Heart right ventricle (tissue), 16 donors: ENCODE measurements at regions not wholly inside any gene's neighbourhood (a gene's known extent, or its start where the extent isn't known, plus 50 kb on each side); places are given as distances from the start of the nearest gene placed in this dataset.

Experiments
- ATAC-seq, 8 donors: fragments of 200-7000 bp; cut with Tn5 transposase; one replicate each; pipeline ENCODE4 v1.9.1; 2020; ENCODE audit warnings: mild to moderate bottlenecking in 8 of 8, moderate library complexity in 8 of 8, moderate number of reproducible peaks in 1 of 8
- DNase-seq, 2 donors: peaks; one replicate each; pipeline ENCODE4 v3.0.0-alpha.2; 2020
- H3K27ac ChIP-seq, 10 donors: fragments of 200-600 bp; sonication (generic) in 2 of 10; one replicate each; pipeline versions ENCODE4 v1.5.0 to v1.8.0; 2020 to 2022; ENCODE audit warnings: mild to moderate bottlenecking in 3 of 10
- H3K27me3 ChIP-seq, 7 donors: fragments of 200-600 bp; one replicate each; pipeline ENCODE4 v1.8.0; 2021 to 2022; ENCODE audit warnings: mild to moderate bottlenecking in 2 of 7
- H3K36me3 ChIP-seq, 9 donors: fragments of 200-600 bp; sonication (generic) in 1 of 9; one replicate each; pipeline versions ENCODE4 v1.5.0 to v1.8.0; 2020 to 2022; ENCODE audit warnings: mild to moderate bottlenecking in 2 of 9
- H3K4me1 ChIP-seq, 9 donors: fragments of 200-600 bp; sonication (generic) in 1 of 9; one replicate each; pipeline versions ENCODE4 v1.5.0 to v1.8.0; 2020 to 2022; ENCODE audit warnings: mild to moderate bottlenecking in 4 of 9
- H3K4me3 ChIP-seq, 10 donors: fragments of 200-600 bp; sonication (generic) in 2 of 10; one replicate each; pipeline versions ENCODE4 v1.5.0 to v1.8.0; 2020 to 2022; ENCODE audit warnings: mild to moderate bottlenecking in 7 of 10, moderate library complexity in 2 of 10
- H3K9me3 ChIP-seq, 11 donors: fragments of 200-600 bp in 10 of 11; sonication (generic) in 2 of 11; one replicate each; pipeline versions ENCODE4 v1.5.0 to v1.8.0; 2013 to 2022; ENCODE audit warnings: mild to moderate bottlenecking in 2 of 11, control low read depth in 1 of 11, moderate library complexity in 1 of 11
- WGBS, 2 donors: extraction: QIAGEN DNeasy Blood & Tissue Kit; methylation state at CpG; one replicate each; pipeline ENCODE4 v1.1.7; 2013; ENCODE audit warnings: inconsistent platforms in 1 of 2; 5-methylcytosine and 5-hydroxymethylcytosine counted together
- intact Hi-C, 10 donors: fragments of 100-400 bp; cut with DNase I; formaldehyde crosslinking; loops; one replicate each; pipeline versions ENCODE4 v1.11.1 to v1.14.2; 2022
- TF ChIP-seq, protein P1 (sequence below), 9 donors: fragments of 200-600 bp; sonication (generic) in 2 of 9; IDR thresholded peaks; one replicate each; pipeline versions ENCODE4 v1.5.0 to v1.8.0; 2021 to 2022; ENCODE audit warnings: antibody characterized with exemption in 9 of 9, mild to moderate bottlenecking in 5 of 9, moderate library complexity in 1 of 9
- donor health status: Arrhythmogenic right ventricular cardiomyopathy.
- donor health status: ischemic (EF 13 %, LVEDD 7.1; RV severe dilation, severe dysfunction).
- donor health status: healthy with polysubstance abuse.
- donor health status: DM: no; HTN: yes; CAD: no.
- donor health status: DM: no; HTN: no; CAD: no.
- donor health status: ischemic (EF 25% LVEDD 6.9; RV normal size, moderate dysfunction).
- donor health status: ischemic (EF 25% LVEDD 5.7; RV mildly dilated, moderate dysfunction).
- donor health status: healthy.
- donor health status: DM: yes; HTN: yes; CAD: no.
- donor health status: Ischemic cardiomyopathy.
- donor health status: ischemic (EF 35%, LVEDD 5.7; RV mildly dilated, moderate dysfunction).
- donor health status: nonischemic (EF 11% LVEDD 7.7; RV severe dilation, severe dysfunction).
- donor health status: DM: yes; HTN: yes; CAD: no.
- donor health status: PGD.
- donor health status: ischemic (EF 29% LVEDD 5.4; RV normal size, mild dysfunction).
- donor health status: nonischemic (EF 23%, LVEDD 6.1; RV moderate dilation, normal function).

DNA sequence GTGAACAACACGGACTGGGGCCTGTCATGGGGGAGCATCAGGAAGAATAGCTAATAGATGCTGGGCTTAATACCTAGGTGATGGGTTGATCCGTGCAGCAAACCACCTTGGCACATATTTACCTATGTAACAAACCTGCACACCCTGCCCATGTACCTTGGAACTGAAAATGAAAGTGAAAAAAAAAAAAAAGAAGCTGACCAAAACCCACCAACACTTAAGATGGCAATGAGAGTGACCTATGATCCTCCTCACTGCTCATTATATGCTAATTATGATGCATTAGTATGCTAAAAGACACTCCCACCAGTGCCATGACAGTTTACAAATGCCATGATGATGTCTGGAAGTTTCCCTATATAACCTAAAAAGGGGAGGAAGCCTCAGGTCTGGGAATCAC is 503.2 kb upstream of the CTSO start:
- Histone ChIP-seq H3K27ac (no peak overlapping the region), H3K36me3 (no peaks in the 10 kb centered on the region), H3K27me3 (no peaks in the 10 kb centered on the region), H3K4me3 (no peak overlapping the region), H3K4me1 (no peaks in the 10 kb centered on the region), H3K9me3 (peaks cover 0 to 7% (median 0%) of the 10 kb centered on the region in 11 donors)
- no peak for DNase-seq
- ATAC-seq, result no peak
- intact Hi-C loops, result no loop called here
- 81 to 88% methylated on average over 2 of the region's 2 CpGs for WGBS, 2 donors
- TF ChIP-seq, protein P1, sequence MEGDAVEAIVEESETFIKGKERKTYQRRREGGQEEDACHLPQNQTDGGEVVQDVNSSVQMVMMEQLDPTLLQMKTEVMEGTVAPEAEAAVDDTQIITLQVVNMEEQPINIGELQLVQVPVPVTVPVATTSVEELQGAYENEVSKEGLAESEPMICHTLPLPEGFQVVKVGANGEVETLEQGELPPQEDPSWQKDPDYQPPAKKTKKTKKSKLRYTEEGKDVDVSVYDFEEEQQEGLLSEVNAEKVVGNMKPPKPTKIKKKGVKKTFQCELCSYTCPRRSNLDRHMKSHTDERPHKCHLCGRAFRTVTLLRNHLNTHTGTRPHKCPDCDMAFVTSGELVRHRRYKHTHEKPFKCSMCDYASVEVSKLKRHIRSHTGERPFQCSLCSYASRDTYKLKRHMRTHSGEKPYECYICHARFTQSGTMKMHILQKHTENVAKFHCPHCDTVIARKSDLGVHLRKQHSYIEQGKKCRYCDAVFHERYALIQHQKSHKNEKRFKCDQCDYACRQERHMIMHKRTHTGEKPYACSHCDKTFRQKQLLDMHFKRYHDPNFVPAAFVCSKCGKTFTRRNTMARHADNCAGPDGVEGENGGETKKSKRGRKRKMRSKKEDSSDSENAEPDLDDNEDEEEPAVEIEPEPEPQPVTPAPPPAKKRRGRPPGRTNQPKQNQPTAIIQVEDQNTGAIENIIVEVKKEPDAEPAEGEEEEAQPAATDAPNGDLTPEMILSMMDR (IDR thresholded peaks at IDR 0.05), result no peak

DNA sequence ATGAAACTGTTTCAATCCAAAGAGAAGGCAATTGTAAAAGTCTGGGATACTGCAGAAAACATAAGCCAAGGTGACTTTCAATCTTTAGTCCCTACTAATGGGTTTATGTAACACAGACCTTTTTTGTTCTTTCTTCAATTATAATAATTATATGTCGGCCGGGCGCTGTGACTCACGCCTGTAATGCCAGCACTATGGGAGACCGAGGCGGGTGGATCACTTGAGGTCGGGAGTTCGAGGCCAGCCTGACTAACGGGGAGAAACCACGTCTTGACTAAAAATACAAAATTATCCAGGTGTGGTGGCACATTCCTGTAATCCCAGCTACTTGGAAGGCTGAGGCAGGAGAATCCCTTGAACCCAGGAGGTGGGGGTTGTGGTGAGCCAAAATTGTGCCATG is 489.8 kb upstream of the CTSO start:
- no peaks in the 10 kb centered on the region for H3K27me3 ChIP-seq
- 93 to 95% methylated on average over 10 of the region's 10 CpGs for WGBS, 2 donors
- H3K4me1 ChIP-seq, result no peaks in the 10 kb centered on the region
- DNase-seq (no peak), ATAC-seq (no peak)
- intact Hi-C loops, result no loop called here
- H3K9me3 ChIP-seq, result no peaks in the 10 kb centered on the region
- no peak overlapping the region for H3K4me3 ChIP-seq
- no peak overlapping the region for H3K27ac ChIP-seq
- TF ChIP-seq, protein P1 (IDR thresholded peaks at IDR 0.05), result no peak
- no peaks in the 10 kb centered on the region for H3K36me3 ChIP-seq

DNA sequence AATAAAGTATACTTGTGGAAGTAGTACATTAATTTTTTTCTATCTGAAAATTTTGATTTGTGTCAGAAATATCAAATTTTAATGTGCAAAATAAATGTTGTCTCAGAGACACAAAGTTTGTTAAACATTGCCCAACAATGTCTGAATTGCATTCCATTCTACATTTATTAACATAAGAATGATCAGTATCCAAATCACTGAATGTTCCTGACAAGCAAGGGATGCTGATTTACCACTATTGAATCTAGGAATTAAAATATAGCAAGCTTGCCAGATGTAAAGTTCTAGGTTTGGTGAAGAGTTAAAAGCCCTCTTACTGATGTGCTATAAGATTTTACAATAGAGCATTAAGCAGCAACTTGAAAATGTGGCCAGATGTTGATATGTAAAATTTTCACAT is 489.2 kb upstream of the CTSO start:
- Histone ChIP-seq H3K27me3 (no peaks in the 10 kb centered on the region), H3K36me3 (no peaks in the 10 kb centered on the region), H3K4me1 (no peaks in the 10 kb centered on the region), H3K9me3 (no peaks in the 10 kb centered on the region), H3K4me3 (no peak overlapping the region), H3K27ac (no peak overlapping the region)
- TF ChIP-seq, protein P1 (IDR thresholded peaks at IDR 0.05), result no peak
- ATAC-seq (no peak), DNase-seq (no peak)
- intact Hi-C loops, result no loop called here

DNA sequence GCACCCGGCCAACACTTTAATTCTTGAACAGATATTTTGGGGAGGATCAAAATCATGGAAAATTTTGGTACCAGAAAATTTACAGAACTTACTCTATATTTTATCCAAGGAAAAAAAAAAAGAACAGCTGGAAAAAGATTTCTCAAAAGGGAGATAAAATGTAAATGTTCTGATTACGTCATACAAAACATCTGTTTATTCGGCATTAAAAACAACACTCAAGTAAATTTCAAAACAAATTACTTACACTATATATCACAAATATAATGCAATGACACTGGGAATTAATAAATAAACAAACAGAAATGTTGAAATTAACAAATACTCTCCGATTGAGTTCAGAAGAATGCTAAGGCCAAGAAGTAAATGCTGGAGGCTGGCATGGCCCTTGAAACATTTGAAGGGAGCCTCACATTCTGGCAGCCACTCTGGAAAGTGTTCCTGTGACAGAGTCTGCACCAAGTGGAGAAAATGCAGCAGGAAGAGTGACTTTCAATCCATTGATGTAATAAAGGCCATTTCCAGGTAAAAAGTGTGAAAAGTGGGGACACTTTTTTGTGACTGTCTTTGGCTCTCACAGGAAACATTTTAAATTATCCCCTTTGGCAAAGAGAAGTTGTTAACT is 486.0 kb upstream of the CTSO start:
- intact Hi-C loops, result no loop called here
- H3K9me3 ChIP-seq, result no peaks in the 10 kb centered on the region
- no peak overlapping the region for H3K27ac ChIP-seq
- no peaks in the 10 kb centered on the region for H3K36me3 ChIP-seq
- 77% methylated on average over 4 of the region's 4 CpGs for WGBS, 2 donors
- TF ChIP-seq, protein P1 (IDR thresholded peaks at IDR 0.05), result no peak
- H3K4me1 ChIP-seq, result no peaks in the 10 kb centered on the region
- ATAC-seq (no peak), DNase-seq (no peak)
- H3K27me3 ChIP-seq, result no peaks in the 10 kb centered on the region
- no peak overlapping the region for H3K4me3 ChIP-seq
